H9 (cell line): ENCODE measurements at regions not wholly inside any gene's neighbourhood (a gene's known extent, or its start where the extent isn't known, plus 50 kb on each side); places are given as distances from the start of the nearest gene placed in this dataset.
A peak's percentile ranks its signal among the peaks of the same experiment; 100 is the strongest.

Experiments
- DNase-seq: peaks from one replicate; pipeline ENCODE4 v3.0.0-alpha.2; 2017
- H2AFZ ChIP-seq: one replicate; pipeline ENCODE4 v1.6.1; 2013; ENCODE audit warnings: mild to moderate bottlenecking, low read length, control low read depth, moderate library complexity
- H2AK5ac ChIP-seq: 2 replicates; pipeline ENCODE4 v1.6.1; 2013; ENCODE audit warnings: low read length, control low read depth, mixed read lengths; ENCODE audit not compliant: insufficient read length
- H2BK120ac ChIP-seq: one replicate; pipeline ENCODE4 v1.6.1; 2013; ENCODE audit warnings: low read depth, mild to moderate bottlenecking, low read length, control low read depth, inconsistent platforms; ENCODE audit not compliant: poor library complexity, severe bottlenecking
- H2BK12ac ChIP-seq: 2 replicates; pipeline ENCODE4 v1.6.1; 2013; ENCODE audit warnings: low read length, control low read depth, mixed read lengths, low read depth; ENCODE audit not compliant: insufficient read length
- H2BK15ac ChIP-seq: 2 replicates; pipeline ENCODE4 v1.6.1; 2013; ENCODE audit warnings: low read depth, low read length, control low read depth
- H2BK20ac ChIP-seq: one replicate; pipeline ENCODE4 v1.6.1; 2013; ENCODE audit warnings: low read depth, mild to moderate bottlenecking, low read length, control low read depth, inconsistent platforms; ENCODE audit not compliant: poor library complexity, severe bottlenecking
- H2BK5ac ChIP-seq: 2 replicates; pipeline ENCODE4 v1.6.1; 2013; ENCODE audit warnings: low read length, control low read depth, mixed read lengths; ENCODE audit not compliant: insufficient read length
- H3K14ac ChIP-seq: 2 replicates; pipeline ENCODE4 v1.6.1; 2013; ENCODE audit warnings: low read length, control low read depth; ENCODE audit not compliant: insufficient read depth
- H3K18ac ChIP-seq: 2 replicates; pipeline ENCODE4 v1.6.1; 2013; ENCODE audit warnings: low read depth, mild to moderate bottlenecking, mixed read lengths, low read length, control low read depth; ENCODE audit not compliant: insufficient read length
- H3K23ac ChIP-seq: 2 replicates; pipeline ENCODE4 v1.6.1; 2013; ENCODE audit warnings: low read length, control low read depth, mixed read lengths, low read depth; ENCODE audit not compliant: insufficient read length
- H3K23me2 ChIP-seq: 2 replicates; pipeline ENCODE4 v1.6.1; 2013; ENCODE audit warnings: low read depth, mild to moderate bottlenecking, mixed read lengths, low read length, control low read depth; ENCODE audit not compliant: insufficient read length, poor library complexity, severe bottlenecking
- H3K27ac ChIP-seq: 2 replicates; pipeline ENCODE4 v1.5.1; 2013; ENCODE audit warnings: low read length, control low read depth, mixed read lengths, low read depth; ENCODE audit not compliant: insufficient read length
- H3K27me3 ChIP-seq: 2 replicates; pipeline ENCODE4 v1.6.1; 2013; ENCODE audit warnings: low read length, control low read depth, inconsistent platforms; ENCODE audit not compliant: insufficient read depth
- H3K4ac ChIP-seq: 2 replicates; pipeline ENCODE4 v1.6.1; 2013; ENCODE audit warnings: low read depth, mild to moderate bottlenecking, control low read depth, inconsistent platforms, low read length, moderate library complexity
- H3K4me1 ChIP-seq: 2 replicates; pipeline ENCODE4 v1.6.1; 2013; ENCODE audit warnings: low read length, control low read depth, inconsistent platforms; ENCODE audit not compliant: insufficient read depth
- H3K4me2 ChIP-seq: 2 replicates; pipeline ENCODE4 v1.6.1; 2013; ENCODE audit warnings: low read length, control low read depth, mixed read lengths; ENCODE audit not compliant: insufficient read length, insufficient read depth
- H3K56ac ChIP-seq: 2 replicates; pipeline ENCODE4 v1.6.1; 2013; ENCODE audit warnings: low read depth, mild to moderate bottlenecking, mixed read lengths, low read length, control low read depth; ENCODE audit not compliant: insufficient read length
- H3K79me1 ChIP-seq: 2 replicates; pipeline ENCODE4 v1.6.1; 2013; ENCODE audit warnings: low read depth, mild to moderate bottlenecking, moderate library complexity, low read length, control low read depth, inconsistent platforms; ENCODE audit not compliant: insufficient read depth, poor library complexity, severe bottlenecking
- H3K79me2 ChIP-seq: 2 replicates; pipeline ENCODE4 v1.6.1; 2013; ENCODE audit warnings: low read length, control low read depth, inconsistent platforms; ENCODE audit not compliant: insufficient read depth
- H3K9ac ChIP-seq: 2 replicates; pipeline ENCODE4 v1.6.1; 2013; ENCODE audit warnings: low read length, control low read depth, mixed read lengths; ENCODE audit not compliant: insufficient read length; ENCODE audit errors: extremely low read depth
- H3K9me3 ChIP-seq: one replicate; pipeline ENCODE4 v1.6.1; 2013; ENCODE audit warnings: low read depth, low read length, inconsistent platforms; ENCODE audit not compliant: control insufficient read depth
- H3T11ph ChIP-seq: one replicate; pipeline ENCODE4 v1.6.1; 2013; ENCODE audit warnings: mild to moderate bottlenecking, low read length, control low read depth, inconsistent platforms
- H4K20me1 ChIP-seq: one replicate; pipeline ENCODE4 v1.6.1; 2013; ENCODE audit not compliant: control insufficient read depth, insufficient read length, insufficient read depth
- H4K5ac ChIP-seq: 2 replicates; pipeline ENCODE4 v1.6.1; 2013; ENCODE audit warnings: low read depth, mild to moderate bottlenecking, mixed read lengths, low read length, control low read depth; ENCODE audit not compliant: insufficient read length
- H4K8ac ChIP-seq: replicated peaks from 2 replicates; pipeline ENCODE4 v1.6.1; 2013; ENCODE audit warnings: low read length, control low read depth, mixed read lengths, low read depth; ENCODE audit not compliant: insufficient read length
- H4K91ac ChIP-seq: 2 replicates; pipeline ENCODE4 v1.6.1; 2013; ENCODE audit warnings: low read depth, mild to moderate bottlenecking, moderate library complexity, mixed read lengths, low read length, control low read depth; ENCODE audit not compliant: insufficient read length
- H3K27ac Mint-ChIP-seq, 3 experiments: 2 replicates in 2 of 3; 3 replicates in 1 of 3; pipeline ENCODE4 v1.8.0; 2020 to 2021; ENCODE audit warnings: mixed read lengths in 3 of 3, mild to moderate bottlenecking in 1 of 3, moderate library complexity in 1 of 3
- H3K27me3 Mint-ChIP-seq: 2 replicates; pipeline ENCODE4 v1.8.0; 2021; ENCODE audit warnings: low read depth, mild to moderate bottlenecking, moderate library complexity, mixed read lengths
- H3K36me3 Mint-ChIP-seq, 3 experiments: 2 replicates in 2 of 3; 3 replicates in 1 of 3; pipeline ENCODE4 v1.8.0; 2020 to 2021; ENCODE audit warnings: low read depth in 3 of 3, mixed read lengths in 3 of 3; ENCODE audit not compliant: insufficient read depth in 1 of 3
- H3K4me1 Mint-ChIP-seq, 2 experiments: 2 replicates each; pipeline ENCODE4 v1.8.0; 2020; ENCODE audit warnings: mixed read lengths in 2 of 2
- H3K4me3 Mint-ChIP-seq, 2 experiments: 2 replicates in 1 of 2; 3 replicates in 1 of 2; pipeline ENCODE4 v1.8.0; 2020 to 2021; ENCODE audit warnings: mild to moderate bottlenecking in 2 of 2, mixed read lengths in 2 of 2, moderate library complexity in 1 of 2
- H3K9me3 Mint-ChIP-seq, 2 experiments: 2 replicates in 1 of 2; 3 replicates in 1 of 2; pipeline ENCODE4 v1.8.0; 2020; ENCODE audit warnings: mild to moderate bottlenecking in 2 of 2, mixed read lengths in 2 of 2, moderate library complexity in 1 of 2
- CTCF ChIP-seq: fragments of 200-600 bp; sonication (generic); conservative IDR thresholded peaks from 3 replicates; pipeline ENCODE4 v1.8.0; 2021; ENCODE audit warnings: antibody characterized with exemption, mild to moderate bottlenecking
- WGBS: extraction: QIAGEN DNeasy Blood & Tissue Kit; methylation state at CpG from one replicate; pipeline ENCODE4 v1.1.7; 2013; ENCODE audit warnings: missing lambda C conversion rate, low lambda C conversion rate, mixed read lengths; ENCODE audit not compliant: insufficient read length; ENCODE audit errors: extremely low coverage; 5-methylcytosine and 5-hydroxymethylcytosine counted together

- H3T11ph ChIP-seq = no peak overlapping the region
- no peaks in the 10 kb centered on the region for H3K79me1 ChIP-seq
- H3K56ac ChIP-seq = no peak overlapping the region
- H4K20me1 ChIP-seq = no peaks in the 10 kb centered on the region
- no peak for TF ChIP-seq CTCF
- H3K23me2 ChIP-seq = no peaks in the 10 kb centered on the region
- no peak overlapping the region for H3K23ac ChIP-seq
- no peak overlapping the region for H2BK5ac ChIP-seq
- no peak overlapping the region for H3K4me2 ChIP-seq
- no peak overlapping the region for H2AFZ ChIP-seq
- no peak overlapping the region for H3K27ac ChIP-seq
- H3K18ac ChIP-seq = no peak overlapping the region
- Mint-ChIP-seq H3K27me3 (no peaks in the 10 kb centered on the region; the same call in 1 of the 2 replicates), H3K9me3 (no peaks in the 10 kb centered on the region; a peak in 1 of 5 replicates), H3K27ac (peak overlapping the region in 1 of 3 experiments; percentile 10; a peak in 1 of 7 replicates), H3K36me3 (no peaks in the 10 kb centered on the region; a peak in 1 of 7 replicates), H3K4me1 (peaks cover 0 to 6% of the 10 kb centered on the region in 2 experiments; a peak in 2 of 4 replicates), H3K4me3 (no peak overlapping the region)
- no peak overlapping the region for H4K5ac ChIP-seq
- H3K9me3 ChIP-seq = no peaks in the 10 kb centered on the region
- no peak overlapping the region for H3K9ac ChIP-seq
- H4K91ac ChIP-seq = no peak overlapping the region
- H3K4ac ChIP-seq = no peak overlapping the region
- H2BK15ac ChIP-seq = no peak overlapping the region
- H2AK5ac ChIP-seq = no peak overlapping the region
- no peak overlapping the region for H4K8ac ChIP-seq
- no peaks in the 10 kb centered on the region for H3K79me2 ChIP-seq
- no peak overlapping the region for H2BK20ac ChIP-seq
- no peak for DNase-seq
- H2BK12ac ChIP-seq = no peak overlapping the region
- H3K27me3 ChIP-seq = no peaks in the 10 kb centered on the region
- no peak overlapping the region for H3K14ac ChIP-seq
- no peak overlapping the region for H2BK120ac ChIP-seq
- WGBS = no CpG with 5 or more reads among the region's 2 CpGs
- no peaks in the 10 kb centered on the region for H3K4me1 ChIP-seq
Measured at GRCh38 chr16:26263406-26263805, 571.6 kb downstream of the HS3ST4 start.
